CD4-positive, alpha-beta T cell (primary cell): ENCODE measurements at regions not wholly inside any gene's neighbourhood (a gene's known extent, or its start where the extent isn't known, plus 50 kb on each side); places are given as distances from the start of the nearest gene placed in this dataset.

Source experiments
- ATAC-seq: fragments of 200-7000 bp; cut with Tn5 transposase; one replicate; pipeline ENCODE4 v1.10.0; 2022; ENCODE audit warnings: mild to moderate bottlenecking; ENCODE audit not compliant: poor library complexity
- CTCF ChIA-PET: fragments of 350-600 bp; sonication (Branson Sonifier 250); formaldehyde crosslinking; loops from one replicate; lab custom pipeline; 2021; ENCODE audit warnings: antibody characterized with exemption, inconsistent platforms; lab: Charles Lee
- POLR2A ChIA-PET: fragments of 350-600 bp; sonication (Branson Sonifier 250); formaldehyde crosslinking; loops from one replicate; lab custom pipeline; 2021; ENCODE audit warnings: antibody characterized with exemption, inconsistent platforms; lab: Charles Lee
- DNase-seq, 14 experiments: peaks; one replicate each; pipeline ENCODE4 v3.0.0-alpha.2; 2013 to 2020; ENCODE audit warnings: mixed read lengths in 2 of 14
- H3K27ac ChIP-seq, 2 donors: one replicate each; pipeline versions ENCODE4 v1.5.1 to v1.7.0; 2013; ENCODE audit warnings: low read length in 2 of 2, low read depth in 1 of 2, mild to moderate bottlenecking in 1 of 2
- H3K27me3 ChIP-seq, 2 experiments: 1 replicate in 1 of 2; 2 replicates in 1 of 2; pipeline versions ENCODE4 v1.6.1 to v1.7.0; 2013; ENCODE audit warnings: low read length in 2 of 2, control low read depth in 1 of 2, mild to moderate bottlenecking in 1 of 2, moderate library complexity in 1 of 2; ENCODE audit not compliant: insufficient read depth in 2 of 2, control insufficient read depth in 1 of 2
- H3K36me3 ChIP-seq: one replicate; pipeline ENCODE4 v1.6.1; 2013; ENCODE audit warnings: low read length, control low read depth; ENCODE audit not compliant: insufficient read depth
- H3K4me1 ChIP-seq: one replicate; pipeline ENCODE4 v1.6.1; 2013; ENCODE audit warnings: low read length, control low read depth; ENCODE audit not compliant: insufficient read depth
- H3K4me3 ChIP-seq: one replicate; pipeline ENCODE4 v1.5.1; 2013; ENCODE audit warnings: mild to moderate bottlenecking, low read length, moderate library complexity
- H3K9me3 ChIP-seq, 2 experiments: 1 replicate in 1 of 2; 2 replicates in 1 of 2; pipeline versions ENCODE4 v1.6.1 to v1.7.0; 2013; ENCODE audit warnings: low read length in 2 of 2, mild to moderate bottlenecking in 2 of 2, control low read depth in 1 of 2, moderate library complexity in 1 of 2; ENCODE audit not compliant: control insufficient read depth in 1 of 2, insufficient read depth in 1 of 2
- H3K27ac Mint-ChIP-seq: one replicate; pipeline ENCODE4 v1.8.0; 2020; ENCODE audit warnings: mixed read lengths
- H3K27me3 Mint-ChIP-seq: one replicate; pipeline ENCODE4 v1.8.0; 2021; ENCODE audit warnings: mixed read lengths
- H3K36me3 Mint-ChIP-seq: one replicate; pipeline ENCODE4 v1.8.0; 2021; ENCODE audit warnings: low read depth, mixed read lengths
- H3K4me1 Mint-ChIP-seq: one replicate; pipeline ENCODE4 v1.8.0; 2021; ENCODE audit warnings: low read depth, mixed read lengths
- H3K4me3 Mint-ChIP-seq: one replicate; pipeline ENCODE4 v1.8.0; 2020; ENCODE audit warnings: mild to moderate bottlenecking, mixed read lengths
- H3K9me3 Mint-ChIP-seq: one replicate; pipeline ENCODE4 v1.8.0; 2020; ENCODE audit warnings: mixed read lengths
- intact Hi-C, 2 experiments: fragments of 100-400 bp; cut with DNase I in 1 of 2; cut with micrococcal nuclease in 1 of 2; formaldehyde crosslinking; loops; one replicate each; pipeline versions ENCODE4 v1.15.1 to v1.9.0; 2023 to 2025; cut with DNase I, micrococcal nuclease
- TF ChIP-seq, protein P1 (sequence below): fragments of 200-600 bp; IDR thresholded peaks from one replicate; pipeline ENCODE4 v1.8.0; 2022; ENCODE audit warnings: antibody characterized with exemption, mild to moderate bottlenecking

DNA sequence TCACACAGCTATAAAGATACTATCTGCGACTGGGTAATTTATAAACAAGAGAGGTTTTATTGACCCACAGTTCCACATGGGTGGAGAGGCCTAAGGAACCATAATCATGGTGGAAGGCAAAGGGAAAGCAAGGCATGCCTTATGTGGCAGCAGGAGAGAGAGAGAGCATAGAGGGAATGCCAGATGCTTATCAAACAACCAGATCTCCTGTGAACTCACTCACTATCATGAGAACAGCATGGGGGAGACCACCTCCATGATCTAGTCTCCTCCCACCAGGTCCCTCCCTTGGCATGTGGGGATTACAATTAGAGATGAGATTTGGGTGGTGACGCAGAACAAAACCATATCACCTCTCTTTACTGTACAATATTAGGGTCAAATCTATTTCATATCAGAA, 1101.6 kb upstream of the RAG2 start:
- H3K4me1 ChIP-seq: no peaks in the 10 kb centered on the region
- intact Hi-C loops: no loop called here
- Mint-ChIP-seq H3K4me3 (no peak overlapping the region), H3K9me3 (peaks cover 13% of the 10 kb centered on the region), H3K27ac (no peak overlapping the region), H3K27me3 (no peaks in the 10 kb centered on the region), H3K36me3 (no peaks in the 10 kb centered on the region), H3K4me1 (no peaks in the 10 kb centered on the region)
- DNase-seq (no peak), ATAC-seq (no peak)
- no peak overlapping the region for H3K4me3 ChIP-seq
- TF ChIP-seq, protein P1, sequence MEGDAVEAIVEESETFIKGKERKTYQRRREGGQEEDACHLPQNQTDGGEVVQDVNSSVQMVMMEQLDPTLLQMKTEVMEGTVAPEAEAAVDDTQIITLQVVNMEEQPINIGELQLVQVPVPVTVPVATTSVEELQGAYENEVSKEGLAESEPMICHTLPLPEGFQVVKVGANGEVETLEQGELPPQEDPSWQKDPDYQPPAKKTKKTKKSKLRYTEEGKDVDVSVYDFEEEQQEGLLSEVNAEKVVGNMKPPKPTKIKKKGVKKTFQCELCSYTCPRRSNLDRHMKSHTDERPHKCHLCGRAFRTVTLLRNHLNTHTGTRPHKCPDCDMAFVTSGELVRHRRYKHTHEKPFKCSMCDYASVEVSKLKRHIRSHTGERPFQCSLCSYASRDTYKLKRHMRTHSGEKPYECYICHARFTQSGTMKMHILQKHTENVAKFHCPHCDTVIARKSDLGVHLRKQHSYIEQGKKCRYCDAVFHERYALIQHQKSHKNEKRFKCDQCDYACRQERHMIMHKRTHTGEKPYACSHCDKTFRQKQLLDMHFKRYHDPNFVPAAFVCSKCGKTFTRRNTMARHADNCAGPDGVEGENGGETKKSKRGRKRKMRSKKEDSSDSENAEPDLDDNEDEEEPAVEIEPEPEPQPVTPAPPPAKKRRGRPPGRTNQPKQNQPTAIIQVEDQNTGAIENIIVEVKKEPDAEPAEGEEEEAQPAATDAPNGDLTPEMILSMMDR: no peak
- H3K36me3 ChIP-seq: no peaks in the 10 kb centered on the region
- H3K27ac ChIP-seq: no peak overlapping the region
- POLR2A ChIA-PET: no interaction called here
- no peaks in the 10 kb centered on the region for H3K27me3 ChIP-seq
- H3K9me3 ChIP-seq: peaks cover 12% of the 10 kb centered on the region in 2 experiments
- CTCF ChIA-PET: no interaction called here

DNA sequence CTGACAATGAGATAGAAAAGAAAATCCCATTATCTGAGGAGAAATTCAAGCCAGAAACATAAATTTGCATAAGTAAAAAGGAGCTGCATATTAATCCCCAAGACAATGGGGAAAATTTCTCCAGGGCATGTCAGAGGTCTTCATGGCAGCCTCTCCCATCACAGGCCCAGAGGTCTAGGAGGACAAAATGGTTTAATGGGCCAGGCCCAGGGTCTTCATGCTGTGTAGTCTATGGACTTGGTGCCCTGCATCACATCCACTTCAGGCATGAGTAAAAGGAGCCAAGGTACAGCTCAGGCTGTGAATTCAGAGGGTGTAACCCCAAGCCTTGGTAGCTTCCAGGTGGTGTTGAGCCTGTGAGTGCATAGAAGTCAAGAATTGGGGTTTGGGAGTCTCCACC, 1097.2 kb upstream of the RAG2 start:
- Mint-ChIP-seq H3K27ac (no peak overlapping the region), H3K4me3 (no peak overlapping the region), H3K4me1 (no peaks in the 10 kb centered on the region), H3K9me3 (peaks cover 16% of the 10 kb centered on the region), H3K27me3 (no peaks in the 10 kb centered on the region), H3K36me3 (no peaks in the 10 kb centered on the region)
- DNase-seq: no peak
- intact Hi-C loops: no loop called here
- Histone ChIP-seq H3K4me3 (no peak overlapping the region), H3K9me3 (peaks cover 4 to 12% of the 10 kb centered on the region in 2 experiments), H3K36me3 (no peaks in the 10 kb centered on the region), H3K4me1 (no peaks in the 10 kb centered on the region), H3K27ac (no peak overlapping the region), H3K27me3 (no peaks in the 10 kb centered on the region)
- POLR2A ChIA-PET: no interaction called here
- ATAC-seq: no peak
- CTCF ChIA-PET: no interaction called here
- TF ChIP-seq, protein P1: no peak

DNA sequence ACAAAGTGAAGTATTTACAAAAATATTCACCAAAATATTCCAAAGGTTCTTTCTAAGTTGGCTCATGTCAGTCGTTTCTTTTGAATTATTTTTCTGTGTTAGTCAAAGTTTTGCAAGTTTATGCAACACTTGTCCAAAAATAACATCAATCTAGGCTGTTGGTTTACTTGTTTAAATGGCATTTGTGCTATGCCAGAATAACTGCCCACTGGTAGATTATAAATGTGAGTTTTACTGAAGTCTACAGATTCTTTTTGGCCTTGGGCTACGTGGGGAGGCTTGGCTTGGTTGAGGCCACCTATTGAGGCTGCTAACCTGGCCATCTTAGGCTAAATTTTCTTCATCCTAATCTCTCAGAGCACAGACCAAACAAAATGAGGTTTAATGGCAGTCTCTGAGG, 1091.9 kb upstream of the RAG2 start:
- Histone ChIP-seq H3K9me3 (peaks cover 3 to 4% of the 10 kb centered on the region in 2 experiments), H3K27me3 (no peaks in the 10 kb centered on the region), H3K4me3 (no peak overlapping the region), H3K36me3 (no peaks in the 10 kb centered on the region), H3K4me1 (no peaks in the 10 kb centered on the region), H3K27ac (no peak overlapping the region)
- H3K27ac Mint-ChIP-seq: no peak overlapping the region
- ATAC-seq: no peak
- no peaks in the 10 kb centered on the region for H3K4me1 Mint-ChIP-seq
- no peak overlapping the region for H3K4me3 Mint-ChIP-seq
- intact Hi-C loops: no loop called here
- CTCF ChIA-PET: no interaction called here
- POLR2A ChIA-PET: no interaction called here
- TF ChIP-seq, protein P1: no peak
- no peaks in the 10 kb centered on the region for H3K27me3 Mint-ChIP-seq
- H3K36me3 Mint-ChIP-seq: no peaks in the 10 kb centered on the region
- DNase-seq: no peak
- peaks cover 13% of the 10 kb centered on the region for H3K9me3 Mint-ChIP-seq
